Sigmoid colon (tissue), 4 donors: ENCODE measurements at regions not wholly inside any gene's neighbourhood (a gene's known extent, or its start where the extent isn't known, plus 50 kb on each side); places are given as distances from the start of the nearest gene placed in this dataset.

Experiments
- EP300 ChIP-seq, 4 donors: sonication (generic); formaldehyde crosslinking; IDR thresholded peaks; one replicate each; pipeline ENCODE4 v1.6.1; 2017; ENCODE audit warnings: antibody characterized with exemption in 4 of 4
- TF ChIP-seq, protein P1 (sequence below), 4 experiments: fragments of 450-650 bp in 3 of 4; fragments of 200-600 bp in 1 of 4; IDR thresholded peaks; one replicate each; pipeline ENCODE4 v1.5.1; 2016 to 2019; ENCODE audit warnings: antibody characterized with exemption in 4 of 4, mild to moderate bottlenecking in 3 of 4, moderate library complexity in 2 of 4

GRCh38 chr6:25169961-25170360 is 109.2 kb upstream of the CARMIL1 start:
- no peak for TF ChIP-seq EP300 (IDR thresholded peaks at IDR 0.05)
- TF ChIP-seq, protein P1, sequence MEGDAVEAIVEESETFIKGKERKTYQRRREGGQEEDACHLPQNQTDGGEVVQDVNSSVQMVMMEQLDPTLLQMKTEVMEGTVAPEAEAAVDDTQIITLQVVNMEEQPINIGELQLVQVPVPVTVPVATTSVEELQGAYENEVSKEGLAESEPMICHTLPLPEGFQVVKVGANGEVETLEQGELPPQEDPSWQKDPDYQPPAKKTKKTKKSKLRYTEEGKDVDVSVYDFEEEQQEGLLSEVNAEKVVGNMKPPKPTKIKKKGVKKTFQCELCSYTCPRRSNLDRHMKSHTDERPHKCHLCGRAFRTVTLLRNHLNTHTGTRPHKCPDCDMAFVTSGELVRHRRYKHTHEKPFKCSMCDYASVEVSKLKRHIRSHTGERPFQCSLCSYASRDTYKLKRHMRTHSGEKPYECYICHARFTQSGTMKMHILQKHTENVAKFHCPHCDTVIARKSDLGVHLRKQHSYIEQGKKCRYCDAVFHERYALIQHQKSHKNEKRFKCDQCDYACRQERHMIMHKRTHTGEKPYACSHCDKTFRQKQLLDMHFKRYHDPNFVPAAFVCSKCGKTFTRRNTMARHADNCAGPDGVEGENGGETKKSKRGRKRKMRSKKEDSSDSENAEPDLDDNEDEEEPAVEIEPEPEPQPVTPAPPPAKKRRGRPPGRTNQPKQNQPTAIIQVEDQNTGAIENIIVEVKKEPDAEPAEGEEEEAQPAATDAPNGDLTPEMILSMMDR (IDR thresholded peaks at IDR 0.05): no peak
